ENCODE measurements at regions not wholly inside any gene's neighbourhood (a gene's known extent, or its start where the extent isn't known, plus 50 kb on each side); places are given as distances from the start of the nearest gene placed in this dataset.

DNA sequence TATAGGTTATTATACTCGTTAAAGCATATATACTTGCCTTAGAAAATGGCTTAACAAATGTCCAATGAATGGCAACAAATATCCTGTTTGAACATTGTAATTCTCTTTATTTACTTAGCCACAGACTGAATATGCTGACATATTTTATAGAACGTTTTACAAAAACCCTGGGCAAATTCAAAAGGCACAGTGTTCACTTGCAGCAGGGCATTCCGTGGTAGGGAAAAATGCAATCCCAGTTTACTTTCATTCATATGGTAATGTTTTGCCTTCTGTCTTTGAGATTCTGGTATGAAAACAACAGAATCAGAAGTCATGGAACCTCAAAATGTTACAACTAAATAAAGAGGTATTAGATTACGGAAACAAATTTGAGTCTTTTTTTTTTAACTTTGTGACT, 56.2 kb upstream of the MYCBP2 start:
- Mint-ChIP-seq H3K4me1 (ENCODE audit: low read depth) (no peaks in the 10 kb centered on the region), H3K9me3 (no peaks in the 10 kb centered on the region), H3K36me3 (ENCODE audit: low read depth) (no peaks in the 10 kb centered on the region), H3K27ac (no peak overlapping the region), H3K27me3 (ENCODE audit: low read depth) (peaks cover 42% of the 10 kb centered on the region), H3K4me3 (no peak overlapping the region)
- DNase-seq (ENCODE audit: low spot score) = no peak

DNA sequence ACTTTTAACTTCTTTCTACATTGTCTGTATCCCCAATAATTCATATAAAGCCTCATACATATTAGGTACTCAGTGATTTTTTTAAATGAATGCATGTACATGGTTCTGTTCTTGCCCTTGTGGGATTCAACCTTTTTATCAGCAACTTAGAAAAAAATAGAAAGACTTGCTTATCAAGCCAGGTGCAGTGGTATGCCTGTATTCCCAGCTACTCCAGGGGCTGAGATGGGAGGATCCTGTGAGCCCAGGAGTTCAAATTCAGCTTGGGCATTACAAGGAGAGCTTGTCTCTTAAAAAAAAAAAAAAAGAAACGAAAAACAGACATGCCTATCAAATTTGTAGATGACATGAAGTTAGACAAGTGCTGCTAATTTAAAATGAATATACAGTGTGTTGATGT, 54.2 kb upstream of the MYCBP2 start:
- Mint-ChIP-seq H3K4me3 (no peak overlapping the region), H3K27me3 (ENCODE audit: low read depth) (peaks cover 39% of the 10 kb centered on the region), H3K27ac (no peak overlapping the region), H3K9me3 (no peaks in the 10 kb centered on the region), H3K4me1 (ENCODE audit: low read depth) (no peaks in the 10 kb centered on the region), H3K36me3 (ENCODE audit: low read depth) (no peaks in the 10 kb centered on the region)
- no peak for DNase-seq (ENCODE audit: low spot score)

DNA sequence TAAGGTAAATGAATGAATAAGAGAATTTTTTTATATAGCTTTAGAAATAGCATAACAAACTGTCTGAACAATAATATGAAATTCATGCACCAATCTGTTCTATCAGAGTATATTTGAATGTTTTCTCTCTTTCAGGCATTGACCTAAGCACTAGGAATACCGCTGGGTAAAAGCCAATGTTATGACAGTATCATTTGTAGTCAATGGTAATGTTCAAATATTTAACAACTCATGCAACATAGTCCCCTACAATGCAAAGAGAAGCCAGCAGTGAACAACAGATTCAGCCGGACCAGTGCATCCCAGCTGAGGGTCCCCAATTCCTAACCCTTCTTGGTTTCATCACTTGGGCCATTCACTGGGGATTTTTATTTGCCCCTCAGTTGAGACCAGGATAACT, 52.6 kb upstream of the MYCBP2 start:
- H3K4me1 Mint-ChIP-seq (ENCODE audit: low read depth) = peaks cover 2% of the 10 kb centered on the region

DNA sequence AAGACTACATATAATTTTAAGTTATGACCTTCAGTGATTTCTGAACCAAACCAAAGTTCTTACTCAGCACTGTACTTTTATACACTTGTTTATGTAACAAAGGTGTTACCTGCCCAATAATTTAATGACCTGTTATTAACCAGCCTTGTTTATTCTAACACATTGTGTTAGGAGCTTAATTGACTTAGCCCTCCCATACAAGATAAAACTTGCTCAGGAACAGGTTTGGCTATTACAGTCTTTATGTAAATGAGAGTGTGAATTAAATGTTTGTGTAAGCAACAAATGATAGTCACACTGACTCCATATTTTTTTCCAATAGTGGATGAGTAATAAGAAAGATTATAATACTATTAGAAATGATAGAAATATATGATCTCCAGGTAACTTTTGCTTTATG, 51.8 kb upstream of the MYCBP2 start:
- no peaks in the 10 kb centered on the region for H3K9me3 Mint-ChIP-seq
- peaks cover 29% of the 10 kb centered on the region for H3K27me3 Mint-ChIP-seq (ENCODE audit: low read depth)
- no peak for DNase-seq (ENCODE audit: low spot score)
- no peak overlapping the region for H3K27ac Mint-ChIP-seq
- H3K4me1 Mint-ChIP-seq (ENCODE audit: low read depth) = peaks cover 2% of the 10 kb centered on the region
- no peaks in the 10 kb centered on the region for H3K36me3 Mint-ChIP-seq (ENCODE audit: low read depth)
- no peak overlapping the region for H3K4me3 Mint-ChIP-seq

More for the DNA sequence above, 52.6 kb upstream of the MYCBP2 start:
- no peak overlapping the region for H3K4me3 Mint-ChIP-seq
- peaks cover 37% of the 10 kb centered on the region for H3K27me3 Mint-ChIP-seq (ENCODE audit: low read depth)
- no peak for DNase-seq (ENCODE audit: low spot score)
- H3K27ac Mint-ChIP-seq = no peak overlapping the region
- no peaks in the 10 kb centered on the region for H3K36me3 Mint-ChIP-seq (ENCODE audit: low read depth)
- no peaks in the 10 kb centered on the region for H3K9me3 Mint-ChIP-seq

DNA sequence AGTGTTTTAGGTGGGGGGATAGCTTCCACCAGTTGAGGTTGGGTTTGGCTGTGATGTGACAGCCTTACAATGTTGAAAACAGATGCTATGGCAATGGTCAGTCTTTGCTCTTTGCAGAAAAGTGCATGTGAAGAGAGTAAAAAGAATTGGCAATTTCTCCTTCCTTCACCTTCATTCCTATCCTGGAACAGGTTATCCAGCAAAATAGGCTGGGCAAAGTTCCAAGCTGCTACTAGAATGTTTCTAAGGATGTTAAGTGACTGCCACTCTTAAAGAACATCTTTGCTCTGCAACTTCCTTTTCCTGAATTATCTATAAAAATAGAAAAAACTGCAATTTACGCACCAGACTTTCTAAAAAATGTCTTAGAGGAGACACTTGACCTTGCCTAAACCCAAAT, 50.1 kb upstream of the MYCBP2 start:
- H3K9me3 Mint-ChIP-seq = no peaks in the 10 kb centered on the region
- H3K4me3 Mint-ChIP-seq = no peak overlapping the region
- DNase-seq (ENCODE audit: low spot score) = no peak
- peaks cover 2% of the 10 kb centered on the region for H3K4me1 Mint-ChIP-seq (ENCODE audit: low read depth)
- H3K36me3 Mint-ChIP-seq (ENCODE audit: low read depth) = no peaks in the 10 kb centered on the region
- peaks cover 15% of the 10 kb centered on the region for H3K27me3 Mint-ChIP-seq (ENCODE audit: low read depth)
- H3K27ac Mint-ChIP-seq = no peak overlapping the region

Measured in T-helper 2 cell treated with Interferon-gamma antibody and Interleukin-4, amounts not matched to agents 5 μg/mL and 100 μg/mL, for 36 hours (primary cell).